ENCODE measurements at regions not wholly inside any gene's neighbourhood (a gene's known extent, or its start where the extent isn't known, plus 50 kb on each side); places are given as distances from the start of the nearest gene placed in this dataset.

DNA sequence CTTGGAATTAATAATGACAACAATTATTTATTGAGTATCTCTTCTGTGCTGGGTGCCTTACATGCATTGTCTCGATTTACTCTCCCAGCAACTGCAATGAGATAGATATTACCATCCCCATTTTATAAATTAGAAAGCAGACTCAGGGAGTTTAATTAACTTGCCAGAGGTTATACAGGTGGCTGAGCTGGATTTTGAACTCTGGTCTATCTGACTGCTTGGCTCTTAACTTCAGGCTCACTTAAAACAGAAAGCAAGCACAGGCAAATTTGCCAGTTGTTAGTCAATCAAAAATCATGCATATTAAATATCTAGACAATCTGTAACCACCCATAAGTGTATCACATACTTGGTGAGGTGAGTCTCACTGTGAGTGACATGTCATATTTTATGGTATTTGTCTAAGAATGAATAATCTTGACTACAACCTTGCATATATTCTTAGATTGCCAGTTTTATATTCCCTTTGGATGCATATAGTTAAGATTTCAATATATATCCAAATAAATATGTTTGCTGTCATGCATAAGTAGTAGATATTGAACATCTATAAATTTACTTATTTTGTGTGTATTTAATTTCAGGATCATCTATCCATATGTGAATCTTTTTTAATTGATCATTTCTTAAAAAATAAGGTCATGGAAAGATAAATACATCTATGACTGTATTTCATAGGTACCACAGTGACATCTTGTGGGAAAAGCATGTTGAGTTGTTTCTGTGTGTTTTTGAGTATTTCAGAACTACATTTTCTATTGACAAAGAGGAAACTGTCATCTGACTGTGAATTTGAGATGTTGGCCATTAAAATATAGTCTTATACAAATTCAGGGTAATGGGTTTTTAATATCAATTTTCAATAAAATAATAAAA is 112.0 kb upstream of the ARHGAP42 start:
- peak overlapping the region; percentile 50 for H3K27ac ChIP-seq
- peak; percentile 70 for TF ChIP-seq CTCF (IDR thresholded peaks at IDR 0.05)
- TF ChIP-seq ZFX (IDR thresholded peaks at IDR 0.05; ENCODE audit: borderline replicate concordance) = no peak

GRCh38 chr11:100575860-100576717 is 111.0 kb upstream of the ARHGAP42 start:
- H3K27ac ChIP-seq = peak overlapping the region; percentile 50
- TF ChIP-seq CTCF (IDR thresholded peaks at IDR 0.05) = peak; percentile 88
- TF ChIP-seq ZFX (IDR thresholded peaks at IDR 0.05; ENCODE audit: borderline replicate concordance) = no peak

DNA sequence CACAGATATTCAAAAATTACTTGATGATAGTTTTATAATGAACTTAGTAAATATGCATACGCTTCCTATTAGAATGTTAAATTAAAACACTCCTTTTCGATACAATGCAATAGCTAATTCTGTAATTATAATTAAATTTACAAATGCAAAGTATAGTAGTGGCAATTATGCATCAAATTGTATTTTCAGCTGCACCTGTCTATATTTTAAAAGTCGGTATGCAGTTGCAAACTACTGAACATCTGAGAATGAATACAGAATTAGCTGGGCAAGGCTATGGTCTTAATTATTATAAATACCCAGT is 110.4 kb upstream of the ARHGAP42 start:
- peak; percentile 50 for TF ChIP-seq CTCF (IDR thresholded peaks at IDR 0.05)
- no peak for TF ChIP-seq ZFX (IDR thresholded peaks at IDR 0.05; ENCODE audit: borderline replicate concordance)
- H3K27ac ChIP-seq = peak overlapping the region; percentile 50

GRCh38 chr11:100578831-100579311 is 108.2 kb upstream of the ARHGAP42 start:
- H3K27ac ChIP-seq = no peak overlapping the region
- TF ChIP-seq CTCF (IDR thresholded peaks at IDR 0.05) (no peak), ZFX (IDR thresholded peaks at IDR 0.05; ENCODE audit: borderline replicate concordance) (no peak)

DNA sequence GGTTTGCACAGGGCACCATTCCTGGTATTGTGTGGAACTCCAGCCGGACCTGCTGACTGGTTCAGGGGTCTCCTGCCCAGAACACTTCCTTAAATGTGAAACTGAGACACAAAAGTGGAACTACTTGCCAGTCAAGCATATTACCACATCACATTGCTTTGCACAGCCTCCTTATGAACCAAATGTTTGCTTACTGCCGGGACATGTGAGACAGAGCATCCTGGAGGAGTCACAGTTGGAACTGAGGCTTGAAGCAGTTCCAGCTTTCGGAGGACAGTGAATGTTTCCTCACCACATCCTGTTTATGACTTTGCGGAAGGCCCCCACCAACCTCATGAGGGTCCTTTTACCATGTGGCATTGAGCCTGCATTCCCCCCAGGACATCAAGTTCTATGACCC is 105.8 kb upstream of the ARHGAP42 start:
- TF ChIP-seq ZFX (IDR thresholded peaks at IDR 0.05; ENCODE audit: borderline replicate concordance) (no peak), CTCF (IDR thresholded peaks at IDR 0.05) (no peak)
- no peak overlapping the region for H3K27ac ChIP-seq

DNA sequence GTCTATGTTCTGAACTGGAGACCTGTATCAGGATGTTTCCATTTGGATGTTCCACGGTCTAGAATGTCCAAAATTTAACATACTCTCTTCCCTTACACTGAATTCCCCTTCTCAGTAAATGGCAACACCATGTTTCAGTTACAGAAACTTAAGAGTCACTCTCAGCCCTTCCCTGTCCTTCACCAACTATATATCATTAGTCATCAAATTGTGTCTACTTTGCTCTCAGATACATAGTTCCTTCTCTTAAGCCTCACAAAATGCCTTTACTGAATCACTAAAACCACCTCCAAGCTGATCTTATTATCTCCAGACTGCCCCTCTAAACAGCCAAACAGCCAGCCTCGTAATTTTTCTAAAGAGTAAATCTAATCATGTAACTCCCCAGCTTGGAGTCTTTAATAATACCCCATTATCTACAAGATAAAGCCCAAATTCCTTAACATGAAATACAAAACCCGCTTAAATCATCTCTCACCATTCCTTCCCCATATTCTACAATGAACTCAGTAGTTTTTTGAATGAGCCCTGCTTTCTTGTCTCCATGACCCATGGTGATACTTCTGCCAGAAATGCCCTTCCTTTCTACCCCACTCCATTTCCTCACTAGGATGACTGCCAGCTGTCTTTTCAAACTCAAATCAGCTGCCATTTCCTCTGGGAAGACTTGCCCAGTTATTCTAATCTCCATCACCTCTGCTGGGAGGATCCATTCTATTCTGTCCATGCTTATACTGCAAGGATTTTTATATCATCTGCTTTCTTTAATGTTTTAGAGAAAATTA is 102.7 kb upstream of the ARHGAP42 start:
- TF ChIP-seq CTCF (IDR thresholded peaks at IDR 0.05) (no peak), ZFX (IDR thresholded peaks at IDR 0.05; ENCODE audit: borderline replicate concordance) (no peak)
- H3K27ac ChIP-seq = no peak overlapping the region

Data from 22Rv1 (cell line).